ENCODE measurements at regions not wholly inside any gene's neighbourhood (a gene's known extent, or its start where the extent isn't known, plus 50 kb on each side); places are given as distances from the start of the nearest gene placed in this dataset.
A peak's percentile ranks its signal among the peaks of the same experiment; 100 is the strongest.

DNA sequence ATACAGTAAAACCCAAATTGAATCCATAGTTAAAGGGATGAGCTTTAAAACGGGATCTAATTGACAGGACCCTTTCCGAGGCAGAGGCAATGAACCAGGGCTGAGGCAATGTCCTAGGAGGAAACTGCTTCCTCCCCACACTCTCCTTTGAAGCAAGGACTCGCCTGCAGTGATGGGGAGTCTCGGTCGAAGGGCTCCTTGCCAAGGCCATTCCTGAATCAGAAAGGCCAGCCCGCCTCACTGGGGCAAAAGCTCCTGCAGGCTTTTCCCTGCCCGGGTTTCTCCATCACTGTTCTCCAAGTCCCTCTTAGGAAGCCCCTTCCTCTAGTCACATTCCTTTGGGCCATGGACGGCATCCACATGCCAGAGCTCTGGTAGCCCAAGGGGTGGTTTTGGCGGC, 132.0 kb downstream of the RBFOX3 start:
- DNase-seq (ENCODE audit: low read depth in 3 of 3, low spot score in 2 of 3) = no peak

DNA sequence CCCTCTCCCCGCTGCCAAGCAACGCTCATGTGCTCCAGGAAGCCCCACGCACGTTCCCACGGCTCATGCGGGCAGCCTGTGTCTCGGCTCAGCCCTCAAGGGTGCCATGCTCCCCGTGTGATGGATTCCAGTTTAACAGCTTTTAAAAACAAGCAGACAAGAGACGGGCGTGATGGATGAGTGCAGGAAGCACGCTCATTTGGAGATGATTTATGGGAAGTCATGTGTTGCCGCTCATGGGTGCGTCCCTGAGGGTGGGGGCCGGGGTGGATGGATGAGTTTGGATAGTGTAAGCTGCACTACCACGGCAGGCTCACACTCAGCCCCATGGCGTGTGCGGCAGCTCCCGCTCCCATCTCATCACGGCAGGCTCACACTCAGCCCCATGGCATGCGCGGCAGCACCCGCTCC, 132.8 kb downstream of the RBFOX3 start:
- DNase-seq (ENCODE audit: low read depth in 3 of 3, low spot score in 2 of 3) = peak in 1 of 3 donors; percentile 6

DNA sequence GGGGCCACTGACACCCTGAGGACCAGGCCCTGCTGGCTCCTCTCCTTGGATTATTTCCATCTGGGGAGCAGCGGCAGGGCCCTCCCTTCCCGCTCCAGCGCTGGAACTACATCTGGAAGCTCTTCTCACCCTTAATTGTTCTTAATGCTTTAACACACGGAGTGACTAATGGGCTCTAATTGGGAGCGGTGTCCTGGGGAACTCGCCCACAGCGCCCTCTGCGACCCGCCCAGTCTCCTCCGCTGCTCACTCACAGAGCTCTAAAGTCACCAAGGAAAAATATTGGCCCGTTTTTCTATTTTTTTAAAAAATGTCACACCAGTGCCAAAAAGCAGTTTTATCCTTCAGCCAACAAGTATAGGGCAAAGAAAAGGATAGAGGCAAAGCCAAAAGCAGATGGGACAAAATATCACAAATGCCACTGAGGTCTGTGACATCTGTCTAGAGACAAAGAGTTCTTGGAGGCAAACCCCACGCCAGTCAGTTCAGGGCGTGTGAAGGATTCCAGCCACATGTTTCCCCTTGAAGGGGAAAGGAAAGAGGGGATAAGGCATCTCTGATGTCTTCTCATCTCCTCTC, 134.7 kb downstream of the RBFOX3 start:
- DNase-seq (ENCODE audit: low read depth in 3 of 3, low spot score in 2 of 3) = no peak

DNA sequence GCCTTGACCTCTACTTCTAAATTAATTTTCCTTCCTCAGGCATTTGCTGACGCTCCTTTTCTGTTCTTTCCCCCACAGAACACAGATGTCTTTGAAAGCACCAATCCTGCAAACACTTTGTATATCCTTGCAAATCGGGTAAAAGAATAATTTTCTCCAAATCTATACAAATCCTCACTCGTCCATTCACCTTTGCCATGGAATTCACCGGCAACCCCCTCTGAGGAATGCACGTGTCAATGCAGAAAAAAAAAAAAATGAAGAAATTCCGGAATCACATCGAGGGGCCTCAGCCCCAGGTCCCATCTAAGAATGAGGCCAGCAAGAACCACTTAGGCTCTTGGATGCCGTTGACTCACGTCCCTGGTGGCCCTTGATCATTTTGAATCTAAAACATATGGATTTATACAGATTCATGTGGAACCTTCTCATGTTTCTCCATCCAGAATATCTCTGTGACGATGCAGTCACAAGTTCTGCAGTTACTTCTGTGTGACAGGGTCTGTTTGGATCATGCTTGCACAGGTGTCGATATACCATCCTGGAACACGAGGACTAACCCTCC, 136.9 kb downstream of the RBFOX3 start:
- DNase-seq (ENCODE audit: low read depth in 3 of 3, low spot score in 2 of 3) = no peak

DNA sequence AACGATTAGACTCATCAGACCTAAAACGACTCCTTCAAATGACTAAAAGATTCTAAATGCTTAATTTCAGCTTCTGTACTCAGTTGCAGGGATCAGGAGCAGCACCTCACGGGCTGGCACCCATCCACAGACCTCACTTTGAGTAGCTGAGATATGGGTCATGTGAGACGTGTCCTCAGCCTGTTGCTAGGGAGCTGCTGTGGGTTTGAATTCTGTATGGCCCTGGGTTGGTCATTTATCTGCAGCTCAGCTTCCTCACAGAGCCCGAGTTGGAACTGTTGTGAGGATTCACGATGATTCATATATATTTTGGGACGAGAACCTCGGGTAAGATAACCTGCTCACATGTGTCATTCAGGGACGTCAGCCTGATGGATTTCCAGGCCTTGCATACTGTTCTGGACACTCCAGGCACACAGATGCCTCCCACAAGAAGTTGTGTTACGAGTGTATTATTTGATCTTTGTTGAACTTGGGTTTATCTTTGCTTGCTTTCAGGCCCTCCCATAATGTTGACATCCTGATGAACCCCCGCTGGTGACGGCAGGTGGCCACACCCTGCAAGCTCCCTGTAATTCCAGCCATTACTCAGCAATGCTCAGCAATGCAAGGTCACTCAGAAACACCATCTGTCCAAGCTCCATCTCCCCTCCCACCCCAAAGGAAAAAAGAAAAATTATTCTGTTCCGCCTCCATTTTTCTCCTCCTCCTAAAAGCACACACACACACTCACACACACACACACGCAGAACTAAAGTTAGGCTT, 137.6 kb downstream of the RBFOX3 start:
- DNase-seq (ENCODE audit: low read depth in 3 of 3, low spot score in 2 of 3) = no peak

- no peak for DNase-seq (ENCODE audit: low read depth in 3 of 3, low spot score in 2 of 3)
Measured at GRCh38 chr17:79470754-79471153, 140.1 kb downstream of the RBFOX3 start.

DNA sequence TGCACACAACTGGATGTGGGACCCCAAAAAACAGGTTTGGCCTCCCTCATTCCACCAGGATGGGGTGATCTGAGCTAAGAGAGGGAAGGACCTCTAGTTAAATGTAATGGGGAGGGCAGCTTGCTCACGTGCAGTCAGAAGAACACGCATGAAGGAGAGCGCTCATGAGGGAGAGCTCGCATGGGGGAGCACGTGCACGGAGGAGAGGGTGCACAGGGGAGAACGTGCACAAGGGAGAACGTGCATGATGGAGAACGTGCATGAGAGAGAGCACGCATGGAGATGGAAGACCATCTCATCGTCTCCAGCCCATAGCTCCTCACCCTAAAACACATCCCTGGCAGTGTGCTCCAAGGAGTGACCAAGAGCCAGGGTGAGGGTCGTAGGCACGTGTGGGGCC, 141.2 kb downstream of the RBFOX3 start:
- DNase-seq (ENCODE audit: low read depth in 3 of 3, low spot score in 2 of 3) = no peak

DNA sequence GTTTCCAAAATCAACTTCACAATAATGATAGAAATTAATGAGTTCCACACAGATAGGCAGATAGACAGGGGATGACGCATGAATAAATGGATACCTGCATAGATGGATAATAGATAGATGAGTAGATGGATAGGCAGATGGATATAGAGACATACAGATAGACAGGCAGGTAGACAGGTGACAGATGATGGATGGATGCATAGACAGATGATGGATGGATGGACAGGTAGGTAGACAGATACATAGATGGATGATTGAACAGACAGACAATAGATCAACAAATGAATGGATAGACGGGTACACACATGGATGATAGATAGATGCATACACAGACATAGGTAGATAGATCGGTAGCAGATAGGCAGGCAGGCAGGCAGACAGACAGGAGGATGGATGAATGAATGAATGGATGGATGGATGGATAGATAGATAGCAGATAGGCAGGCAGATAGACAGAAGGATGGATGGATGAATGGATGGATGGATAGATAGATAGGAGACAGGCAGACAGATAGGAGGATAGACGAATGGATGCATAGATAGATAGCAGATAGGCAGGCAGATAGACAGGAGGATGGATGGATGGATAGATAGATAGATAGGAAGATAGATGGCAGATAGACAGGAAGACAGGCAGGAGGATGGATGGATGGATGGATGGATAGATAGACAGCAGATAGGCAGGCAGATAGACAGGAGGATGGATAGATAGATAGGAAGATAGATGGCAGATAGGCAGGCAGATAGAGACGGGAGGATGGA, 142.5 kb downstream of the RBFOX3 start:
- DNase-seq (ENCODE audit: low read depth in 3 of 3, low spot score in 2 of 3) = no peak

- no peak for DNase-seq (ENCODE audit: low read depth in 3 of 3, low spot score in 2 of 3)
Measured at GRCh38 chr17:79466562-79467350, 144.1 kb downstream of the RBFOX3 start.

GRCh38 chr17:79465681-79466025, 145.2 kb downstream of the RBFOX3 start:
- DNase-seq (ENCODE audit: low read depth in 3 of 3, low spot score in 2 of 3) = no peak

- DNase-seq (ENCODE audit: low read depth in 3 of 3, low spot score in 2 of 3) = no peak
Measured at GRCh38 chr17:79465011-79465680, 145.7 kb downstream of the RBFOX3 start.

DNA sequence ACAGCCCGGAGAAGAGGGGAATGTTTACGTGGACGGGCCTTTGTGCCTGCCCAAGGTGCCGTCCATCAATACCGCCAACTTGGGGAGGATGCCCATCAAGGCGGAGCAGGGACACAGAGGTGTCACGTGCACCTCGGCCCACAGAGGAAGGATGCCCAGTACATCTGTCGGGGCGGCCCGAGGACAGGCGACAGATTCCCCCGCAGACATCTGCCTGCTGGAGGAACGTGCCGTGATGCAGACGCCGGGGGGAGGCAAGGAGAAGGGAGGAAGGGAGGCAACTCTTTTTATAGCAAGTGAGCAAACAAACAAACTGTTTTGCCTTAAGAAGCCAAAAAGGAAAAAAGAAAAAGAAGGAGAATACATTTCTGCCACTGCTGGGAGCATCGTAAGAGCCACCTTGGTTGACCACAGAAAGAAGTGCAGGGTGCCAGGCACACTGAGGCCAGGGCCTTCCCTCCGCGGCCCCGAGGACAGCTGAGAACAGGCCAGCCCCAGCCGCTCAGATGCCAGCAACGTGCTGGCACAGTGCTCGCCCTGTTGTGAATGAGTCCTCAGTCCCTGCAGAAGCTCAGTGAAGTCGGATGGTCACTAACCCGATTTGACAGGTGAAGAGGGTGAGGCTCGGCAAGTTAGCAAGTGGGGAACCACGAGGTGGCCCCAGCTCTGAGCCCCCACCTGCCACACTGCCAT, 146.4 kb downstream of the RBFOX3 start:
- no peak for DNase-seq (ENCODE audit: low read depth in 3 of 3, low spot score in 2 of 3)

- no peak for DNase-seq (ENCODE audit: low read depth in 3 of 3, low spot score in 2 of 3)
Measured at GRCh38 chr17:79463421-79464317, 147.2 kb downstream of the RBFOX3 start.

DNA sequence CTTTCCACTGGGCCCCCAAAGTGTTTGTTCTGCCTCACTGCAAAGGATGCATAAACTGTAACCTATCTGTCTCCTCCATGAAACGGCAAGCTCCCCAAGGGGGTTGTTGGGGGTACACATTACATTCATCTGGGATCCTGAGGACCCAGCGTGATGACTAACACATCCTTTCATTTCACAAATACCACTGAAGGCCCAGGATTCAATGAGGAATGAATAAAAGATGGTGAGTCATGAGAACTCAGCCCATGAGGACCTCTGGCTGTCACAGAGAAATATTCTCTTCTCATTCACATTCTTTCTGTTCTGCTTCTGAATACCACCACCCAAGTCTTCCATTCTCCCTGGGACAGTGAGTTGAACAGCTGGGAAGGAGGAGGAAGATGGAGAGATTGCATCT, 149.8 kb downstream of the RBFOX3 start:
- DNase-seq (ENCODE audit: low read depth in 3 of 3, low spot score in 2 of 3) = no peak

GRCh38 chr17:79459846-79460245, 151.0 kb downstream of the RBFOX3 start:
- no peak for DNase-seq (ENCODE audit: low read depth in 3 of 3, low spot score in 2 of 3)

DNA sequence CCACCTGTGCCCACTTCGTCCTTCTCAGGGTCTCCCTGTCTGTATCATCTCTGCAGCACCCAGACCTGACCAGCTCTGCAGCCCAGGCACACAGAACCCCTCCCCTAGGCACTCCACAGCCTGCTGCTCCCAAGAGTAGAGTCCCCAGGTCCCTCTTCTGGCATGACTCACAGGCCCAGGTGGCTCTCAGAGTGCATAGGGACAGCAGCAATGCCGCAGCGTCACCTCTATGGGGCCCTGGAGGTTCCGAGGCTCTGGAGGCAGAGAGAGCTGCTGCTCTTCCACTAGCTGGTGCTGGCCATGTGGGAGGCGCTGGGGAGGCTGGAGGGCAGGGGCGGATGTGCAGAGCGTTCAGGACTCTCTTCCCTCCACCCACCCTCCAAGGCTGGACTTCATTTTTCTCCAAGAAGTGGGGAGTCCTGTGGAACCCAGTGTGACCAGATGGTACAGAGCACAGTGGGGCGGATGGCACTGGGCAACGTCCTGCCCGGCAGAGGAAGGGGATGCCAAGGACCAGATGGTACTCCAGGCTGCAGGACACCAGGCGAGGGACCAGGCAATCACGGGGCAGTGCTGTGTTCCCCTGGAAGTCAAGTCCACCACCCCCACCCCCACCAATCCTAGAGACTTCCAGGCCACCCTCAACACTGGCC, 151.7 kb downstream of the RBFOX3 start:
- no peak for DNase-seq (ENCODE audit: low read depth in 3 of 3, low spot score in 2 of 3)

GRCh38 chr17:79458356-79458755, 152.5 kb downstream of the RBFOX3 start:
- no peak for DNase-seq (ENCODE audit: low read depth in 3 of 3, low spot score in 2 of 3)

DNA sequence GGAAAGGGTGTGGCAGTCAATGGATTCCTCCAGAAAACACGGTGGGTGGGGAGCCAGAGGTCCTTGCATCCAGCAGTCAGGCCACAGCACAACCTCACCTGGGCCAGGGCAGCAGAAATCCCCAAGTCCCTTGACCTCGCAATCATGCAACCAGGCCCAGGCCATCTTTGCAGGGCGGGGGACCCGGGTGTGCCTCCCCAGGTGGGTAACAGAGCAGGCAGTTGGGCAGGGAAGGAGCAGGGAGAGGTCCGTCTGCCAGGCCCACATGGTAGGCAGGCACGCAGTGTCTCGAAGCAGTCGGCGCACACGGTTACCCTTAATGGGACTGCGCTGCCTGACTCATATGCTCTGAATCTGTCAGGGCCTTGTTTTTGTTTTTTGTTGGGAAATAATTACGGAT, 153.0 kb downstream of the RBFOX3 start:
- DNase-seq (ENCODE audit: low read depth in 3 of 3, low spot score in 2 of 3) = no peak

All from right renal cortex interstitium (tissue), 3 donors.